GM20000 (cell line): ENCODE measurements at regions not wholly inside any gene's neighbourhood (a gene's known extent, or its start where the extent isn't known, plus 50 kb on each side); places are given as distances from the start of the nearest gene placed in this dataset.

ENCODE experiments used
- DNase-seq: peaks from one replicate; pipeline ENCODE4 v3.0.0; 2012; ENCODE audit warnings: low spot score
- CTCF ChIP-seq: IDR thresholded peaks from 2 replicates; pipeline ENCODE4 v1.5.1; 2012; ENCODE audit warnings: mild to moderate bottlenecking, control low read depth; ENCODE audit errors: extremely low read depth, missing control alignments

GRCh38 chr3:18237251-18238005, 187.7 kb downstream of the SATB1 start:
- DNase-seq = no peak
- TF ChIP-seq CTCF = no peak

GRCh38 chr3:18236726-18237125, 188.4 kb downstream of the SATB1 start:
- DNase-seq = no peak
- TF ChIP-seq CTCF = no peak

GRCh38 chr3:18234717-18235335, 190.3 kb downstream of the SATB1 start:
- DNase-seq = no peak
- TF ChIP-seq CTCF = no peak

- no peak for DNase-seq
- no peak for TF ChIP-seq CTCF
Measured at GRCh38 chr3:18233987-18234716, 191.0 kb downstream of the SATB1 start.

- DNase-seq = no peak
- no peak for TF ChIP-seq CTCF
Measured at GRCh38 chr3:18232317-18232716, 192.8 kb downstream of the SATB1 start.

- TF ChIP-seq CTCF = no peak
- no peak for DNase-seq
Measured at GRCh38 chr3:18228060-18228459, 197.1 kb downstream of the SATB1 start.

- no peak for TF ChIP-seq CTCF
- DNase-seq = no peak
Measured at GRCh38 chr3:18225709-18226108, 199.4 kb downstream of the SATB1 start.
